HG03060 (cell line): ENCODE measurements at regions not wholly inside any gene's neighbourhood (a gene's known extent, or its start where the extent isn't known, plus 50 kb on each side); places are given as distances from the start of the nearest gene placed in this dataset.

Source experiments
- ATAC-seq: cut with Tn5 transposase; IDR thresholded peaks from one replicate; pipeline ENCODE4 v1.9.1; 2021; ENCODE audit warnings: low read depth, moderate number of reproducible peaks; ENCODE audit not compliant: unreplicated experiment

- no peak for ATAC-seq
Observed at GRCh38 chr11:8794126-8794525, 111.5 kb downstream of the RPL27A start.

- no peak for ATAC-seq
Observed at GRCh38 chr11:8794677-8795103, 112.1 kb downstream of the RPL27A start.

GRCh38 chr11:8796941-8797340 lies 114.0 kb upstream of the AKIP1 start:
- ATAC-seq = no peak

GRCh38 chr11:8799273-8799672 lies 111.7 kb upstream of the AKIP1 start:
- ATAC-seq = no peak

GRCh38 chr11:8800520-8801110 lies 110.4 kb upstream of the AKIP1 start:
- ATAC-seq = no peak

GRCh38 chr11:8801121-8801520 lies 109.9 kb upstream of the AKIP1 start:
- ATAC-seq = no peak

- no peak for ATAC-seq
Observed at GRCh38 chr11:8802251-8802650, 108.7 kb upstream of the AKIP1 start.

GRCh38 chr11:8803973-8804372 lies 107.0 kb upstream of the AKIP1 start:
- ATAC-seq = no peak

GRCh38 chr11:8805296-8805695 lies 105.7 kb upstream of the AKIP1 start:
- no peak for ATAC-seq

- ATAC-seq = no peak
Observed at GRCh38 chr11:8806974-8807373, 104.0 kb upstream of the AKIP1 start.

GRCh38 chr11:8807544-8808225 lies 103.3 kb upstream of the AKIP1 start:
- ATAC-seq = no peak

GRCh38 chr11:8808226-8808585 lies 102.8 kb upstream of the AKIP1 start:
- no peak for ATAC-seq

- ATAC-seq = no peak
Observed at GRCh38 chr11:8809241-8809938, 101.6 kb upstream of the AKIP1 start.

GRCh38 chr11:8809939-8810539 lies 101.0 kb upstream of the AKIP1 start:
- no peak for ATAC-seq

GRCh38 chr11:8810540-8811301 lies 100.3 kb upstream of the AKIP1 start:
- ATAC-seq = no peak

GRCh38 chr11:8811571-8811970 lies 99.4 kb upstream of the AKIP1 start:
- ATAC-seq = no peak

- no peak for ATAC-seq
Observed at GRCh38 chr11:8812438-8812837, 98.6 kb upstream of the AKIP1 start.

GRCh38 chr11:8813658-8814057 lies 97.3 kb upstream of the AKIP1 start:
- peak; percentile 65 for ATAC-seq

GRCh38 chr11:8814209-8814922 lies 96.6 kb upstream of the AKIP1 start:
- no peak for ATAC-seq

GRCh38 chr11:8814923-8815240 lies 96.1 kb upstream of the AKIP1 start:
- ATAC-seq = no peak
